ENCODE measurements at regions not wholly inside any gene's neighbourhood (a gene's known extent, or its start where the extent isn't known, plus 50 kb on each side); places are given as distances from the start of the nearest gene placed in this dataset.
A peak's percentile ranks its signal among the peaks of the same experiment; 100 is the strongest.

- Histone ChIP-seq H3K9me3 (ENCODE audit: low read length) (no peaks in the 10 kb centered on the region), H3K4me1 (ENCODE audit: insufficient read depth, low read length) (peaks cover 31% of the 10 kb centered on the region), H3F3A (ENCODE audit: low read length, unreplicated experiment) (peaks cover 4% of the 10 kb centered on the region), H3K4me3 (ENCODE audit: low read length) (no peak overlapping the region), H3K27me3 (ENCODE audit: low read length) (no peaks in the 10 kb centered on the region), H3K4me2 (ENCODE audit: low read length) (no peak overlapping the region), H3K36me3 (ENCODE audit: low read depth, low read length) (no peaks in the 10 kb centered on the region), H4K20me1 (ENCODE audit: low read length) (no peaks in the 10 kb centered on the region), H3K27ac (ENCODE audit: low read length) (no peak overlapping the region), H3K9ac (ENCODE audit: low read length) (no peak overlapping the region), H2AFZ (ENCODE audit: low read length) (no peak overlapping the region), H3K9me2 (replicated peaks; ENCODE audit: low read length) (no peaks in the 10 kb centered on the region), H3K79me2 (ENCODE audit: low read length) (no peaks in the 10 kb centered on the region)
- ChIA-PET POLR2A (ENCODE audit: unreplicated experiment) (no interaction called here), CTCF (no interaction called here)
- DNase-seq: no peak
- intact Hi-C loops (cut with micrococcal nuclease): no loop called here
- no peak for TF ChIP-seq EZH2 (IDR thresholded peaks at IDR 0.05; ENCODE audit: low read length, unreplicated experiment)
- TF ChIP-seq EZH2phosphoT487 (IDR thresholded peaks at IDR 0.05; ENCODE audit: borderline replicate concordance, low read length): no peak
- no peak for TF ChIP-seq CTCF (conservative IDR thresholded peaks at IDR 0.05; ENCODE audit: low read depth, low read length)
- no peak for ATAC-seq
- BruUV-seq (replicated peaks): no TSS peak
These were observed 490.2 kb downstream of the EPM2A start for GRCh38 chr6:145245119-145245518.

- no peak for TF ChIP-seq EZH2 (IDR thresholded peaks at IDR 0.05; ENCODE audit: low read length, unreplicated experiment)
- no peak for TF ChIP-seq EZH2phosphoT487 (IDR thresholded peaks at IDR 0.05; ENCODE audit: borderline replicate concordance, low read length)
- TF ChIP-seq CTCF (conservative IDR thresholded peaks at IDR 0.05; ENCODE audit: low read depth, low read length): no peak
- Histone ChIP-seq H3K4me1 (ENCODE audit: insufficient read depth, low read length) (peaks cover 18% of the 10 kb centered on the region), H3K27me3 (ENCODE audit: low read length) (no peaks in the 10 kb centered on the region), H3K9me3 (ENCODE audit: low read length) (no peaks in the 10 kb centered on the region), H3K9ac (ENCODE audit: low read length) (peak overlapping the region; percentile 56; the same call in 1 of the 2 replicates), H3K27ac (ENCODE audit: low read length) (peak overlapping the region; percentile 95), H3K4me2 (ENCODE audit: low read length) (peak overlapping the region; percentile 73), H3K4me3 (ENCODE audit: low read length) (peak overlapping the region; percentile 21; the same call in 1 of the 2 replicates), H3F3A (ENCODE audit: low read length, unreplicated experiment) (peaks cover 4% of the 10 kb centered on the region), H3K36me3 (ENCODE audit: low read depth, low read length) (no peaks in the 10 kb centered on the region), H3K9me2 (replicated peaks; ENCODE audit: low read length) (no peaks in the 10 kb centered on the region), H3K79me2 (ENCODE audit: low read length) (no peaks in the 10 kb centered on the region), H2AFZ (ENCODE audit: low read length) (peak overlapping the region; percentile 77), H4K20me1 (ENCODE audit: low read length) (no peaks in the 10 kb centered on the region)
- ChIA-PET CTCF (no interaction called here), POLR2A (ENCODE audit: unreplicated experiment) (no interaction called here)
- peak; percentile 93 for ATAC-seq
- DNase-seq: peak; percentile 87
- BruUV-seq (replicated peaks): no TSS peak
- intact Hi-C loops (cut with micrococcal nuclease): no loop called here
These were observed 487.5 kb downstream of the EPM2A start for GRCh38 chr6:145247692-145248419.

- Histone ChIP-seq H4K20me1 (ENCODE audit: low read length) (no peaks in the 10 kb centered on the region), H3K79me2 (ENCODE audit: low read length) (no peaks in the 10 kb centered on the region), H3K27ac (ENCODE audit: low read length) (no peak overlapping the region), H3K9ac (ENCODE audit: low read length) (no peak overlapping the region), H2AFZ (ENCODE audit: low read length) (no peak overlapping the region), H3F3A (ENCODE audit: low read length, unreplicated experiment) (peaks cover 4% of the 10 kb centered on the region), H3K9me3 (ENCODE audit: low read length) (no peaks in the 10 kb centered on the region), H3K4me2 (ENCODE audit: low read length) (no peak overlapping the region), H3K4me3 (ENCODE audit: low read length) (no peak overlapping the region), H3K9me2 (replicated peaks; ENCODE audit: low read length) (no peaks in the 10 kb centered on the region), H3K4me1 (ENCODE audit: insufficient read depth, low read length) (peaks cover 18% of the 10 kb centered on the region), H3K36me3 (ENCODE audit: low read depth, low read length) (no peaks in the 10 kb centered on the region), H3K27me3 (ENCODE audit: low read length) (no peaks in the 10 kb centered on the region)
- ChIA-PET CTCF (interaction anchor here (0.6 kb wide), 1 partner anchor 298 kb away, joined by 3 read pairs; no protein-coding TSS in a partner anchor), POLR2A (ENCODE audit: unreplicated experiment) (no interaction called here)
- no peak for ATAC-seq
- DNase-seq: no peak
- TF ChIP-seq EZH2phosphoT487 (IDR thresholded peaks at IDR 0.05; ENCODE audit: borderline replicate concordance, low read length) (no peak), CTCF (conservative IDR thresholded peaks at IDR 0.05; ENCODE audit: low read depth, low read length) (no peak), EZH2 (IDR thresholded peaks at IDR 0.05; ENCODE audit: low read length, unreplicated experiment) (no peak)
- BruUV-seq (replicated peaks): no TSS peak
- intact Hi-C loops (cut with micrococcal nuclease): no loop called here
These were observed 484.9 kb downstream of the EPM2A start for GRCh38 chr6:145250436-145250835.

Data from PC-3 (cell line).